Activated CD8-positive, alpha-beta memory T cell treated with anti-CD3 and anti-CD28 coated beads, Interleukin-2, amount 50 U/mL, for 48 hours (primary cell): ENCODE measurements at regions not wholly inside any gene's neighbourhood (a gene's known extent, or its start where the extent isn't known, plus 50 kb on each side); places are given as distances from the start of the nearest gene placed in this dataset.
"Not testable (repeated sequence)": the region's sequence is repeated elsewhere in the genome, so short reads cannot be mapped to it uniquely, and the experiment has no call there.

Source experiments
- DNase-seq: peaks from one replicate; pipeline ENCODE4 v3.0.0-alpha.2; 2020

GRCh38 chr22:33971561-33971961 is 51.3 kb upstream of the LARGE1 start:
- DNase-seq, result no peak

- DNase-seq, result no peak
Measured at GRCh38 chr22:33975841-33976240, 55.6 kb upstream of the LARGE1 start.

GRCh38 chr22:33983558-33983957 is 63.3 kb upstream of the LARGE1 start:
- no peak for DNase-seq

DNA sequence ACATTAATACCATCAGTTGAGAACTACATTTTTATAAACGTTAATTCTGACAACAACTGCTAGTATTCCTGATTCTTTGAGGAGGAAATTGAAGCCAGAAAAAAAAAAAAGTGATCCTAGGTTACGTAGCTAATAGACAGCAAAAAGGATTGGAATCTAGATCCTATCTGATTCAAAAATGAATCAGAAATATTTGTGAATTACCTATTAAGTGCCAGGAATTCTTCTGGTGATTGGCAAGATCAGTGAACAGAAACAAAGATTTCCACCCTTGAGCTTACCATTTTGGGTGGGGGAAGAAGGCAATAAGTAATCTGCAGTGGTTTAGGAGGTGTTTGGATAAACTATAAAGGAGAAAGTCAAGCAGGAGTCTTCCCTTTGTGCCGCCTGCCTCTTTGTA is 63.9 kb upstream of the LARGE1 start:
- DNase-seq, result no peak

DNA sequence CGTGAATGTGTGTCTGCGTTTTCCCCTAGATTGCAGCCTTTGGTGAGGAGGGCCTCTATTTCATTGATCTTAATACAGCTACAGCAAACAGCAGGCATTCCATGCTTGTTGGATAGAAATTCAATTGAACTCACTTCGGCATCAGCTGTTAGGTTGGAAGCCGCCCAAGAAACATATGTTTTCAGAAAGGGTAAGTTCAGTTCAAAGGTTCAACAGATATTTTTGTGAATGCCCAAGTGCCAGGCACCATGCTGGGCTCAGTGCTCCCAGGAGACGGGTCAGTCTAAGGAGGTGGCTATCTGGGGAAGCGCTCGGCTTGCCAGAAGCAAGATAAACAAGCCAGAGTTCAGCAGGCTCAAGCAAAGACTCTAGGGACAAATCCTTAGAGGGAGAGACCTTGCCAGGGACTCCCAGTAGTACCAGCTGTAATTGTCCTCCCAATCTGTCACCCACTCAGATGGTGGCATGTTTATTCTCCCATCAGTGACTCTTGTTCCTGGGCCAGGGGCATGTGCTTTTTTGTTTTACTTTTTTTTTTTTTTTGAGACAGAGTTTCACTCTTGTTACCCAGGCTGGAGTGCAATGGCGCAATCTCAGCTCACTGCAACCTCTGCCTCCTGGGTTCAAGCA is 64.5 kb upstream of the LARGE1 start:
- DNase-seq, result no peak

DNA sequence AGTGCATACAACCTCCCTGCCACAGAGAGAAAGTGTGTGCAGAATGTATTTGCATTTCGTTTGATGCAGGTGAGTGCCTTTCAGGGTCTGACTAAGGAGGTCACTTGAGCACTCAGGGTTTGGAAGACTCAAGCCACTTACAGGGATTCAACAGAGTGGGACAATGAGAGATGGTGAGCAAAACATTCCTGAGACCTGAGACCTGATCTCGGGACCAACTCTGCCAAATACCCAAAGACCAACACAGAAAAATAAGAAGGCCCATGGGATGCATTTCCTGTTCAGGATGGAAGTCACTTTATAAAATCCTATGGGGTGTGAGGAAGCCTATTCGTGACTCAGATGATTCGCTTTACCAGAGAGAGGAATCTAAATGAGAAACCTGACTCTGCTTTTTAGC is 65.2 kb upstream of the LARGE1 start:
- no peak for DNase-seq

DNA sequence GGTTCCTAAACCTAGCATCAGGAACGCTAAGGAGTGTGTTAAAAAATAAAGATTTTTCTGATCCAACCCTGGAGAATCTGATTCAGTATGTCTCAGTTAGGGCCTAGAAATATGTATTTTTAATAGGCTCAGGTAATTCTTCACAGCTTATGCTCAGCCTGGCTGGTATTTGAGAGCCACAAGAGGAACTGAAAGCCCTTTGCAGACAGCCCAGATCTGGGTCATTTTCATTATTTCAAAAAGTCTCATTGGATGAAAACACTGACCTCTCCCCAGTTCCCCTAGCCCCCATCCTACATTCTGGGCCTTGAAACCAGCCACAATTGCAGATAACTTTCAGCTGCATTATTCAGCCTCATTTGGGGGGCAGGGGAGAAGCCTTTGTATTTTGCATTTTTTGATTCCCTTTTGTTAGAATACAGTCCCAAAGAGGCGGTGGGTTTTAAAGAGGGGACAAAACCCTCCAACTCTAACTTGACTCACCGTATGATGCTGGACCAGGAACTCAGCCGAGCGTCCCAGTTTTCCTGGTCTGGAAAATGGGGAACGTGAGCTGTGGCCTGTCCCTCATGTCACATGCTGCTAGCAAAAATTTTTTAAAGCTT is 66.0 kb upstream of the LARGE1 start:
- DNase-seq, result no peak

DNA sequence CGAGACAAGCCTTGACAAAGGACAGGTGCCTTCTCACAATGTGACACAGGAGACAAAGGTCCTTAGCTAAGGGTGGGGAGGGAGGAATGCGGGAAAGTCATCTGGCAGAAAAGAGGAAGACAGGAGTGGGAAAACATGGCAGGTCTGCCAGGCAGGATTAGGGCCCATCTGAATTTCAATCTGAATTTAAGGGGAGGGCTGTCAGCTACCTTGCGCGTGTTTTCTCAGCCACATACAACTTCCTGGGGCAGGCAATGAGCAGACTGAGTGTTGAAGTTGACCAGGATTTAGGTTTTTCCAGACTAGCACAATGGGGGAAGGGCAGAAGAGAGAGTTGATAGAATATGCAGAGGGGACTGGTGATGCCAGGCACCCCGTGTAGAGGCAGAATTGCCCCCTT is 66.7 kb upstream of the LARGE1 start:
- no peak for DNase-seq

DNA sequence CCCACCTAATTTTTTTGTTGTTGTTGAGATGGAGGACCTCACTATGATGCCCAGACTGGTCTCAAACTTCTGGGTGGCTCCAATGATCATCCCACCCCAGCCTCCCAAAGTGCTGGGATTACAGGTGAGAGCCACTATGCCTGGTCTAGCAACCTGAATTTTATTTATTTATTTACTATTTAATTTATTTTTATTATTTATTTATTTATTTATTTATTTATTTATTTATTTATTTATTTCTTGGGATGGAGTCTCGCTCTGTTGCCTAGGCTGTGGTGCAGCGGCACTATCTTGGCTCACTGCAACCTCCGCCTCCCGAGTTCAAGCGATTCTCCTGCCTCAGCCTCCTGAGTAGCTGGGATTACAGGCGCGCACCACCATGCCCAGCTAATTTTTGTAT is 69.0 kb upstream of the LARGE1 start:
- DNase-seq, result not testable (repeated sequence)

- DNase-seq, result no peak
Measured at GRCh38 chr22:33991620-33992019, 71.3 kb upstream of the LARGE1 start.

- DNase-seq, result no peak
Measured at GRCh38 chr22:33996824-33997223, 76.5 kb upstream of the LARGE1 start.

GRCh38 chr22:34000879-34001526 is 80.7 kb upstream of the LARGE1 start:
- no peak for DNase-seq

DNA sequence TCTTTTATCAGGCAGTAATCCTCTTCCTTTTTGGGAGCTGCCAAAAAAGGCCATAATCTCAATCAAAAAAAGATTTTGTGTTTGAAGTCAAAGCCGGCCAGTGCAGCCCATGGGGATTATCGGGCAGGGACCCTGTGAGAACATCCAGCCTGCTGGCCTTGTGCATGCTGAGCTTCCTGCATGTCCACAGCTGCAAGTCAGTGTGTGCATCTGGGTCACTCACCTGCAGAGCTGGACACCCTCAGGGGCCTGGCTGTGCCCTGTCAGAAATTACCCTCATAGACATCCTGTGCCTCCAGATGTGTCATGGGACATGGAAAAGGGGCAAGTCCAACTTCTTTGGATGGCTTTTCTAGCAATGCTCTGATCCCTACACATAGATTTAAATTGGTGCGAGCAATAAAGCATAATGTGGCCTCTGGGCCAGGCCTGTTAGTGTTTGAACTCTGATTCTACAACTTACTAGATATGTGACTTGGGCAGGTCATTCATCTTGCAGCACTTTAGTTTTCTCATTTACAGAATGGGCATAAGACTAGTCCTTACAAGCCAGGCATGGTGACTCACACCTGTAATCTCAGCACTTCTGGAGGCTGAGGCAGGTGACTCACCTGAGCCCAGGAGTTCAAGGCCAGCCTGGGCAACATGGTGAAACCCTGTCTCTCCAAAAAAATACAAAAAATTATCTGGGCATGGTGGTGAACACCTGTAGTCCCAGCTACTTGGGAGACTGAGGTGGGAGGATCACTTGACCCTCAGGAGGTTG is 81.6 kb upstream of the LARGE1 start:
- no peak for DNase-seq

- no peak for DNase-seq
Measured at GRCh38 chr22:34004058-34004457, 83.8 kb upstream of the LARGE1 start.

DNA sequence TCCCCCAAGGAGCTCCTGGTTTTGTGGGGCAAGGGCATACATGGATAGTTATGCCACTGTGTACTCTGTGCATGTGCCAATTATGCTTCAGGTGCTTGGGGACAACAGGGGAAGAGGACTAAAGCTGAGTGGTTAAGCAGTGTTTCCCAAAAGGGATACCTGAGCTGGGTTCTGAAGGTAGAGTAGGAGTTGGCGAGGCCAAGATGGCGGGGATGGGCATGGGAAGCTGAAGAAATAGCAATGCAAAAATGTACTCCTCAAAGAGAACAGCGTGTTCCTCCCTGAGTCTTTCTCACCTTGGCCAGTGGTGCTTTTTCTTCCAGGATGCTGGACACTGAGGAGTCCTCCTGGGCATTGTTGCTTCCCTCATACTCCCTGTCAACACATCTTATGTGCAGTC is 90.0 kb upstream of the LARGE1 start:
- DNase-seq, result no peak

GRCh38 chr22:34015642-34016041 is 95.4 kb upstream of the LARGE1 start:
- DNase-seq, result no peak

DNA sequence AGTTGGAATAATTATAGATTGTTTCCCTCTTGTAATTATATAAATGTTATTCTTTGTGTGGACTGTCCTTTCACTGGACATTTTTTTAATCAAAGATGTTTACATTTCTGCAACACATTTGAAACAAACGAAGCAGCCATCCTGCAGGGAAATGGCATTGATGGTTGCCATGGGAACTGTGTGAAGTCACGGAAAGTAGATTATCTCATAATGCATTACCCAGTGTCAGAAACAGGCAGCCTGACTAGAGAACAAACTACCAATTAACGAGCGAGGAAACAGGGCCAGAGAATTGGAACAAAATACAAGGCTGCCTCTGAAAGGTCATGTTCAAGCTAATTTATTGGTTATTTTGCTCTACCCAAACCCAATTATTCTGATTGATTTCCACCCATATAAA is 96.9 kb upstream of the LARGE1 start:
- DNase-seq, result no peak

- DNase-seq, result no peak
Measured at GRCh38 chr22:34019190-34019845, 99.0 kb upstream of the LARGE1 start.

DNA sequence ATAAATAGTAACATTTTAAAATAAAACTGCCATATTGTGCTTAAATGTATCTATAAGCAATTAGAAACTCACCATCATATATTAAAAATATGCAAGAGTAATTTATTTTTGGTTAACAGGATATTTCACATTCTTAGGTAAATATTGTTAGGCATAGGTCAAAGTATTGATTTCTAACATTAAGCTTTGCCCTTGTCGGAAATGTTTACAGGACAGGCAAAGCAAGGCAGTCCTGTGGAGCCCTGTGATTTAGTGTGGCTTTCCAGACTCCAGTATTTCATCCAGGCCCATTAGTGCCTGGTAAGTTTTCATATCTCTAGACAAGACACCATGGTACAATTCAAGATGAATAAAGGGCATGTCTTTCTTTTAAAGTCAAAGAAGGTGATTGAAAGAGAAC is 114.9 kb upstream of the LARGE1 start:
- DNase-seq, result no peak

DNA sequence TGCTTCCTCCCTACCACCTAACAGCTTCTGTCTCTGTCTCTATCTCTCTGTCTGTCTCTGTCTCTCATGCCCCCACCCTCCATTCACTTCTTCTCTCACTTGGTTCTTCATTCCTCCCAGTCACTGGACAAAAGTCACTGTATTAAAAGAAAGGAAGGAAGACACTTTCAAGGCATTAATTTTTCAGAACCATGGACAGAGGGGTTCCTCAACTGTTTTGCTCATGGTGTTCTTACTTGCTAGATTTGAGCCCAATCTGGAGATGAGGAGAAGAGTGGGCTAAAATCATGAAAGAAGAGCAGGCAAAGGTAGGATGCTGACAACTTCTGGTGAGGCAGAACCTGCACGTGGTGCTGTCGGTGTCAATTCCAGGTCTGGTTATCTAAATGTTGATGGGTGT is 116.7 kb upstream of the LARGE1 start:
- no peak for DNase-seq

DNA sequence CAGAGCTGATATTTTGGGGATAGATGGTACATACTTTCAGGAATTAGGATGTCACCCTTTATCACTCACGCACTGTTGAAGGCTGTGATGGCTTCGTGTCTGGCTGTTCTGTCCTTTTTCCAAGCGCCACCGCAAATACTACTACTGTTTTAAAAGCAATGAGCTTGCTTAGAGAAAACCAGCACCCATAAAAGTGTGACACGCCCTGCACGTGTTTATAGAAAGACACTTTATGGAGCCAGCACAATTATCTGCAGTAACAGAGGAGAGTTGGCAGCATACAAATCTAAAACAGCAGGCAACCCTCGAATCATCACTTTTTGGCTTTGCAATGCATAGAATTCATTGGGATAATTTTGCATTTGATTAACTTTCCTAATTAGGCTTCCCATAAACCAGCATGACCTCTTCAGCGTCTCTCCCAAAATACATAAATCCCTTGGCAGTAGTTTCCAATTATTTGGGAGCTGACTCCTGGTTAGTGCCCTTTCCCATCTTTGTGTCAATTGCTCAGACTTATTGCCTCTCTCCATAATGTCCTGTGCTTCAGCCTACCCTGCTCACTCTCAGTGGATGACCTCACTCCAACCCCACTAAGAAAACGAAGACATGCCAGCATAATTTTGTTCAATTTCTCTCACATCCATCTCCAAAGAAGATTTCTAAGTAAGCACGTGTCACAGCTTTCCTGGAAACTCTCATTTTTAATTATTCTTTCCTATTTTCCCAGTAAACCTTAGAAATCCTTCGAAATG is 118.7 kb upstream of the LARGE1 start:
- no peak for DNase-seq

GRCh38 chr22:34045311-34045710 is 125.0 kb upstream of the LARGE1 start:
- no peak for DNase-seq
